GM19468 (cell line): ENCODE measurements at regions not wholly inside any gene's neighbourhood (a gene's known extent, or its start where the extent isn't known, plus 50 kb on each side); places are given as distances from the start of the nearest gene placed in this dataset.
"Not testable (repeated sequence)": the region's sequence is repeated elsewhere in the genome, so short reads cannot be mapped to it uniquely, and the experiment has no call there.

Experiments
- ATAC-seq: cut with Tn5 transposase; IDR thresholded peaks from one replicate; pipeline ENCODE4 v1.9.1; 2021; ENCODE audit warnings: mild to moderate bottlenecking, moderate library complexity, moderate number of reproducible peaks; ENCODE audit not compliant: unreplicated experiment; ENCODE audit errors: extremely low read depth

DNA sequence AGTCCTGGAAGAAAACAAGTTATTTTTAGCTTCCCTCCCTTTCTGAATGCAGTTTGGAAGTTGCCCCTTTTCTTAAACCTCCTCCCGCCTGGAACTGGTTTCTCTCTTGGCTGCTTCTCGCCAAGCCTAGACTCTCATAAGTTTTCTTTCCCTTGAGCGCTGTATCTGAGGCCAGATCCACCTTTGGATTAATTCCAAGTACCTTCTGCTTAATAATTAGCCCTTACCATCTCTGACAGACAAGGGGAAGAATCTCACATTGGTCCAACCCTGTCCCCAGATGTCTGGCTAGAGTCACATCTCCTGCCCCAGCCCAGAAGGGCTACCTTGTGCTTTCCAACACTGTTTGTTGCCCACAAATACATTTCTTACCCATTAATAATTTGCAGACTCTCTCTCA, 161.8 kb upstream of the RGS6 start:
- no peak for ATAC-seq

DNA sequence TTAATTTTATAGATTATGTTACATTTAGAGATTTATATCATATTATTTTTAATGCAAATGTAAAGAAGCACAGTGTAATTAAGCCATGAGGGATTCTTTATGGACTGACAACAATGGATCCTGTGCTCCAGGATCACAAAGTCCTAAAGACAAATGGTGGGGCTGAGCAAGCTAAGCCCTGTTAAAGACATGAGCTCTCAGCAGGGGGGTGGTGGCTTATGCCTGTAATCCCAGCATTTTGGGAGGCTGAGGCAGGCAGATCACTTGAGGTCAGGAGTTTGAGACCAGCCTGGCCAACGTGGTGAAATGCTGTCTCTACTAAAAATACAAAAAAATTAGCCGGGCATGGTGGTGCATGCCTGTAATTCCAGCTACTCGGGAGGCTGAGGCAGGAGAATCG, 160.8 kb upstream of the RGS6 start:
- ATAC-seq, result not testable (repeated sequence)

DNA sequence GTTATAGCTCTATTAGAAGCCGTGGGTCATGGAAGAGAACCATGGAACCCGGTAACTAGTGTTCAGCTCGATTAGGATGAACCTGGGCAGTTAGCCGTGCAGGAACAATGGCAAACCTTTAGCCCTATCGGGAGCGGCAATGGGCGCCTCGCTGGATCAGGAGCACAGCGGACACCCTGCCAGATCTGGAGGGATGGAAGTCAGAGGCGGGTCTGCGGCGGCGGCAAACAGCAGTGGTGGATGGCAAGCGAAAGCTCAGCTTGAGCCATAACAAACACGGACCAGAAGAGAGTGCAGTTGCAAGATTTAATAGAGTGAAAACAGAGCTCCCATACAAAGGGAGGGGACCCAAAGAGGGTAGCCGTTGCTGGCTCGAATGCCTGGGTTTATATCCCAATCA, 160.2 kb upstream of the RGS6 start:
- ATAC-seq, result not testable (repeated sequence)

DNA sequence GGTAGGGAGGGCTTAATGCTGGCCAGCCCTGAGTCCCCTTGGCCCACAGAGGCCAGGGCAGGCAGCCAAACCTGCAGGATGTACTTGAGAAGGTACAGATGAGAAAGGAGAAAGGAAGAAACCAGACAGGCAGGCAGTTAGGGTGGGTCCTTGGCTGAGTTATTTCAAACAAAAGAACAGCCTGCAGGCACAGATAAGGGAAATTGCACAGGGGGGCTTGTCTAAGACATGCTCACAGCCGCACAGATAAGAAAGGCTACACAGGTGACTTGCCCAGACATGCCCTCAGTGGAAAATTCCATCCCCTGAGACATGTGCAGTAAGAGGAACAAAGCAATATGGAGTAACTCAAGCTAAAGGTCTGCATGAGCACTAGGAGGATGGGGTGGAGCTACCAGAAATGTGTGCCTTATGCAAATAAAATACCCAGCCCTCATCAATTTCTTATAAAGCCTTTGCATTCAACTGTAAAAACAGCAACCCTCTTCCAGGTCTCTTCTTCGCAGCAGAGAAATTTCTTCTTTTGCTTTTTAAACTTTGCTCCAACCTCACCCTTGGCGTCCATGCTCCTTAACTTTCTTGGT, 158.2 kb upstream of the RGS6 start:
- ATAC-seq, result no peak

DNA sequence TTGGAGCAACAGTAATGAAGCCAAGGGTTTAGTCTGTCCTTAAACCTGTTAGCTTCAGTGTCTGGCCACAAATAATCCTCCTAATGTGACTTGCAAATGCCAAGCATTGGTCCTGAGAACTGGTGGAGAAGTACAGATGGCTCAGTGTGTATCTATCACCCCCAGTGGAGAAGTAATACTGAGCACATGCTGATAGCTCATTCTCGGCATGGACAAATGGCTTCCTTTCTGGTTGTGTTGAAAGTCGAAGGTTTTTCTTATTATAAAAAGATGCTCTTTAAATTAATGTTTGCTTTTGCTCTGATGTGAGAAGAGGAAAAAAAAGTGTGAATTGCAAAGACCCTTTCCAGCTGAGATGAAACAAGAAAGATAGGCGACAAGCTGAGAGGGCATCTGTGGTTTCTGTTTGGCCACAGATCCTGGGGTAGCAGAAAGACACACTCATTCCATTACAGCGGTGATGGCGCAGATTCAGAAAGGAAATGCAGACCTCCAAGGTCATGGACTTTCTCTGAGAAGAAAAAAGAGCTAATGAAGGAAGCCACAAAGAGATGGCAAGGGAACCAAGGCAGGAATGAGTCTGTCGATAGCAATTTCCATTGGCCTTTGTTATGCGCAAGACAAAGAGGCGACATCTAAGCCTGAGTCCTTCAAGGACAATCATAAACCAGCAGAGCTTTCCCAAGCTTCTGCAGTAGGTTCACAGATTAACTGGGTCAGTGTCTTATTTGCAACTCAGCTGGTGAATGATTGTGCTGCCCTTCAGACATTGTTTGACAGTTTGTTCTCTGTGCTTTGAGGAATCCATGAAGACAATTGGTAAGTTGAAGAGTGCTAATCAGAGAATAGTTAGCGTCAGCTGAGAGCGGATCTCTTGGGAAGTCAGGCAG, 155.5 kb upstream of the RGS6 start:
- no peak for ATAC-seq

DNA sequence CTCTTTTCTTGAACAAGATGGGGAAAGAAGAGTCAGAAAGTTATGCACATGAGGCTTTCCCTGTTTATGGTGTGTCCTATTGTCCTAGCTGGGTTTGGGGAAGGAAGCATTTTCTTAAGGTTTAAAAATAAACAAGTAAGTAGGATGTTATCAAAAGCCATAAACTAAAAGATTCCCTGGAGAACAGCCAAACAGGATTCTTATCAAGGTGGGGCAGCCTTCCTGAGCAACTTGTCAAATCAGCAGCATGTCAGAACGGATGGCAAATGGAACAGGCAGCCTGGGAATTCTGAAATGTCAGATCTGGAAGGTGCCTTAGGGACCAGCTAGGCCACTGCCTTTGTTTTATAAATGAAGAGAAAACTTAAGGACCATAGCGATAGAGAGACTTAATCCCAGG, 152.2 kb upstream of the RGS6 start:
- no peak for ATAC-seq

DNA sequence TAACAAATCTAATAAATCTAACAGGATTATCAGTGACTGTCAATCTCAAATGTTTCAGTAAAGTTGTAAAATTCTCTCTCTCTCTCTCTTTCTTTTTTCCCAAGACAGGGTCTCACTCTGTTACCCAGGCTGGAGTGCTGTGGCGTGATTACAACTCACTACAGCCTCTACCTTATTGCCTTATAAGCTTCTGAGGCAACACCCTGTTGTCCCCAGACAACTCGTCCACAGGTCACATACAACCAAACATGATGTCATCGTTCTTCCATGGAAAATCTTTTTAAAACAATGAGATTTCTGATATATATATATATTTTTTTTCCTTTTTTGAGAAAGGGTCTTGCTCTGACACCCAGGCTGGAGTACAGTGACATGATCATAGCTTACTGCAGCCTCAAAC, 151.4 kb upstream of the RGS6 start:
- no peak for ATAC-seq

DNA sequence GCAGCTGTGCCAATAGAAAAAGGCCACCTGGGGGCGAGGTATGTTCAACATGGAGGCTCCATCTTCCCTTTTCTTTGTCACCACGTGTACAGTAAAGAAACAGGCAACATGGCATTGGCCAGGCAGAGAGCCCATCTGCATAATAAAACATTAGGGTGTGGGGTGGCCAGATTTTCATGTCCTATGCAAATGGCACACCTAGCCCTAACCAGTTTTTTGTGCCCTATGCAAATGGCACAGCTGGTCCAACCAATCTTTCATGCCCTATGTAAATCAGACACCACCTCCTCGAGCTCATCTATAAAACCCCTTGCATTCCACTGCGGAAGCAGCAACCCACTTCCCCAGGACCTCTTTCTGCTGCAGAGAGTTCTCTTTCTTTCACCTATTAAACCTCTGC, 149.1 kb upstream of the RGS6 start:
- ATAC-seq, result no peak

DNA sequence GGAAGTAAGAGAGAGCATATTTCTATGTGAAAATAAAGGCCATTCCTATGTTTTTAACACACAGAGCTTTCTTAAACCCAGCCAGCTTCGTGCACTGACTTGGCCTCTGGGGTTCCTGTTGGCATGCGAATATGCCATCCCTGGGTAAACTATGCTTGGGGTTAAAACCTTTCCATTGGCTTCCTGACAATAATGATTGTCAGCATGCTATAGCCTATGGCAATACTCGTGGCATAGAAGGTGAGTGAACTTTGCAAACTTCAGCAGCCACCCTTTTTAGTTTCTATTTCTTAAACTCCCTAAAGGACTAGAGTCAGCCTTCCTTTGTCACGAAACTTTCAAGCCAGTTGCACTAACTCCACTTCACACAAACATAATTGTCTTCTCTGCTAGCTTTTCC, 148.4 kb upstream of the RGS6 start:
- no peak for ATAC-seq

DNA sequence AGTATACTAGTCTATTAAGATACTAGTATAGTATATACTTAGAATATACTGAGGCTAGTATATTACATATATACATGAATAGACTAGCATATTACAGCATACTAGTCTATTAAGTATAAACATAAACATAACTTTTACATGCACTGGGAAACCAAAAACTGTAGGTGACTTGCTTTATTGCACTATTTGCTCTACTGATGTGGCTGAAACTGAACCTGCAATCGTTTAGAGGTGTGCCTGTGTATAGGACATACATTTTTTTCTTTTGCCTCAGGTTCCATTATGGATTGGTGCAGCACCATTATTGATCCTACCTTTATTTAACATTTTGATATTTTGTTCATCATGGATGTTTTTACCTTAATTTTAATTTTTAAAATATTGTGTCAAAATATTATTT, 143.2 kb upstream of the RGS6 start:
- ATAC-seq, result no peak

DNA sequence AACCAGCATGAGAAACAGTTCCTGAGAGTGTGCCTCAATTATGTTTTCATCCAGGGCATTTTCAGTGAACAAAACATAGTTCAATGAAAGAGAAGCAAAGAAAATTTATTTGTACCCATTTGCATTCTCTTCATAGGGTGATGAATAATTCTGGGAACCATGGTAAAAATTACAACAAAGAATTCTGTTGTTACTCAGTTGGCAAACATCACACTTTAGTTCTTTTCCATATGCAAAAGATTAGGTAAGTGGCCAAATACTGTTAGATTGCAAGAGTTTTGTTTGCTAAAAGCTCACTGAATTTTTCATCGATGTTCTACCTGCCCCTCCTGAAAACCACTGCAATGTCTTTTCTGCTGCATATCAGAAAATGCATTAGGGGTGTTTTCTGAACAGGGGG, 132.4 kb upstream of the RGS6 start:
- ATAC-seq, result no peak

DNA sequence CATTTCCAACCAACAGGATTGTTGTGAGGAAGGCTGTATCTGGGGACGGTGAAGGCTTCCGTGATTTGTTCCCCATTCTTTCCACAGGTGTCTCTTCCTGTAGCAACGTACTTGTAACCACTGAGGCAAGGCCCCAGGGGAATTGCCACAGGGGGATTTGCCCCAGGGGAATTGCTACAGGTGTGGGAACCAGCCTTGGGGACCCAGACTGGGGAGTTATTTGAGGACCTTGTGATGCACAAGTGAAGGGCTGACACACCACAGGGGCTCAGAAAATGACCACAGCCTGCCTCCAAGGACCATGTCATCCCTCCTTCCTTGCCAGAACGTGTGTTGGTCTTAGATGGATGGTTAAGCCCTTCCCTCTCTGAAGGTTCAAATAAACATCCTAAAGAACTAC, 131.4 kb upstream of the RGS6 start:
- ATAC-seq, result no peak

DNA sequence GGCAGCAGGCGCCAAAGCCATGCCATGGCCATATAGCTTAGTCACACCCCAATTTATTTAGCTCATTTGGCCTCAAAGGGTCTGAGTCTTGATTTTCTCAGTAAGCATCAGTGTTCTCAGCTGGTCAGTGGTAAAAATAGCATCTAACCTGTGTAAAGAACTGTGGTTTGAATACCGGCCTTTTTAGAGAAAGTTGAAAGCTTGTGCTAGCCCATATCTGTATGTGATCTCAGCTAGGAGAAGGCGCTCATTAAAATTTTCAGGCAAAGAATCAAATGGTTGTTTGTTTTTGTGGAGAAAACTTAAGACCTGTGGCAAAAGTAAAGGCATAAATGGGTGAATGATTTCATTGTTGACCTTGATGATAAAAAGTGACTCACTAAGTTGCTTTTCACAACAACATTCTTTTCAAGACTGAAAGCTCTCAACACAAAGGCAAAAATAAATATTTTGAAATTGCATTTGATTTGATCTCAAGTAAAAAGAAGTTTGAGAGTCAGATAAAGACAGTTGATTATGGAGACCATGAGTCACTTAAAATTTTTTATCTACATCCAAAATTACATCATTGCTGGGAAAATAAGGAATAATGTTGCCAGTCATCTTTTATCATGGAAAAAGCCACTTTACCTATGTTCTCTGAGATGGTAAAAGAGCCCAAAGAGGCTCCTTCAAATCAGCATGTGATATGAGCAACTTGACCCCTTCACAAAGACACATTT, 128.5 kb upstream of the RGS6 start:
- ATAC-seq, result no peak

DNA sequence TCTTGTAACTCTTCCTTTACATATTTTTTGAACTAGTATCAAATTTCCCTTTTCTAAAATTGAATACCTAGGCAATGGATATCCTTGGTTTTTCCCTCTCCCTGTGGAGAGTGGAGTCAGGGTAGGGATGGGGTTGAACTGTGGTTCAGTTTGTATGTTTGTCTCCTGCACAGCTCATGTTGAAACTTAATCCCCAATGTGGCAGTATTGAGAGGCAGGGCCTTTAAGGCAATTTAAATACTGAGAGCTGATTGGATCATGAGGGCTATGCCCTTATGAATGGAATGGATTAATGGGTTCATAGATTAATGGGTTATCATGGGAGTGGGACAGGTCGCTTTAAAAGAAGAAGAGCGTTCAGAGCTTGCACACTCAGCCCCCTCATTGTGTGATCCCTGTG, 127.2 kb upstream of the RGS6 start:
- ATAC-seq, result no peak

DNA sequence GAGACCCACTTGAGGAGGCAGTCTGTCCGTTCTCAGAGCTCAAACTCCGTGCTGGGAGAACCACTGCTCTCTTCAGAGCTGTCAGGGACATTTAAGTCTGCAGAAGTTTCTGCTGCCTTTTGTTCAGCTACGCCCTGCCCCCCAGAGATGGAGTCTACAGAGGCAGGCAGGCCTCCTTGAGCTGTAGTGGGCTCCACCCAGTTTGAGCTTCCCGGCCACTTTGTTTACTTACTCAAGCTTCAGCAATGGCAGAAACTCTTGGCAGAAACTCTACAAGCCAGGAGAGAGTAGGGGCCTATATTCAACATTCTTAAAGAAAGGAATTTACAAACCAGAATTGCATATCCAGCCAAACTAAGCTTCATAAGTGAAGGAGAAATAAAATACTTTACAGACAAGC, 125.2 kb upstream of the RGS6 start:
- ATAC-seq, result not testable (repeated sequence)

DNA sequence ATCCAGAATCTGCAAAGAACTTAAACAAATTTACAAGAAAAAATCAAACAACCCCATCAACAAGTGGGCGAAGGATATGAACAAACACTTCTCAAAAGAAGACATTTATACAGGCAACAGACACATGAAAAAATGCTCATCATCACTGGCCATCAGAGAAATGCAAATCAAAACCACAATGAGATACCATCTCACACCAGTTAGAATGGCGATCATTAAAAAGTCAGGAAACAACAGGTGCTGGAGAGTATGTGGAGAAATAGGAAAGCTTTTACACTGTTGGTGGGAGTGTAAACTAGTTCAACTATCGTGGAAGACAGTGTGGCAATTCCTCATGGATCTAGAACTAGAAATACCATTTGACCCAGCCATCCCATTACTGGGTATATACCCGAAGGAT, 121.4 kb upstream of the RGS6 start:
- not testable (repeated sequence) for ATAC-seq

DNA sequence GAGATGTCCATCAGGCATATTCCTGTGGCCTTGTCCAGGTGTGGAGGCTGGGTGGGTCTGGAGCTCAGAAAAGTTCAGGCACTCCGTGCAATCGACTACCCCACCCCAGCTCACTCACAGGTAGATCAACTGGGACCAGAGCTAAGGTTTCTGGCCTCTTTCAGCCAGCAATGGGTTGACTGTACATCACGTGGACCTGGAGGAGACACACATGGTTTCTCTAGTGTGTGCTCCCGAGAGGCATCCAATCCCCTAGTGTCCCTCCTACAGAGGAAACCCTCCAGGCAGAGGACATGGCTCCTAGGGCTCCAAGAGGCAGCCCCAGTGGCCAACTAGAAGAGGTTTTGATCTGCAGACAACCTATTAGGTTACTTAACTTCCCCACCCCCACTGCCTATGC, 119.5 kb upstream of the RGS6 start:
- no peak for ATAC-seq

DNA sequence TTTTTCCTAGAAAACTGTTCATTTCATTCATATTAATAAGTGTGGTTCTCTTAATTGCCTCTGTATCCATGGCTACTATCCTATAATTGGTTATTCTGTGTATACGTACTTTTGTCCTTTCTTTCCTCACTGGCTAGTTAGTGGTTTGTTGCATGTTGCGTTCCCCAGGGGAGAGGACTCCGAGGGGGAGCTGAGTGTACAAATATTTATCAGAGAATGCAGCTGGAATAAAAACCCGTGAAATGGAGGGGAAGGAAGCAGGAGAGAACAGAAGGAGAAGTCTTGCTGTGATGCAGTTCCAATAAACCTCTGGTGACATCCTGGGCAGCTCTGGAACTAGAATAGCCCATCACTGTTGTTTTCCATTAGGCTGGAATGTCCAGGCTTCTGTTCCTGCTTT, 117.1 kb upstream of the RGS6 start:
- no peak for ATAC-seq

DNA sequence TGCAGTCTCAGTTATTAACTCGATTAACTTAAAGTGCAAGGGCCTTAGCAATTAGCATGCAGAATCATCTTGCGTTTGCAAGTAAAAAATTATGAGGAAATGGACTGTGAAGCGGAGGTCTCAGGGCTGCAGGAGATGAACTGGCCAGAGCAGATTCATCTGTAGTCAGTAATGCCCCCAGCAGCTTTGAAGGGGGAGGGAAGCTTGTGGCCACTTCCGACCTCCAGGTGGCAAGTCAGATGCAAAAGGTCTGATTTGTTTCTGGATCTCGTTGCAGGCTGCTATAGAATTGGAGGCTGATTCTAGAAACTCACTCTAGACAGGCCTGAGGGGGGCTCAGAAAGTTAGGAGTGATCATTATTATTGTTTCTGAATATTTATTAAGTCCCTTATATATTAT, 107.4 kb upstream of the RGS6 start:
- no peak for ATAC-seq

DNA sequence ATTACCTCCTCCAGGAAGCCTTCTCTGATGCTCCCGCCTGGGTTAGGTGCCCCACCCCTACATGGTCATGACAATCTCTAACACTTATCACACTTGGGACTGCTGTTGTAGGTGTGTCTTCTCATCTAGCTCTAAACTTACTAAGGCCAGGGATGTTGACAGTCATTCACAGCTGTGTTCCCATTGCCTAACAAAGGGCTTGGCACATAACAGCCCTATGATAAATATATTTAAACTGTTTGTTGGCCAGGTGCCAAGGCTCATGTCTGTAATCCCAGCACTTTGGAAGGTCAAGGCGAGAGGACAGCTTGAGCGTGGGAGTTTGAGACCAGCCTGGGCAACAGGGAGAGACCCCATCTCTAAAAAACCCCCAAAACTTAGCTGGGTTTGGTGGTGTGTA, 98.8 kb upstream of the RGS6 start:
- no peak for ATAC-seq
